Prostate gland (tissue), 2 donors: ENCODE measurements at regions not wholly inside any gene's neighbourhood (a gene's known extent, or its start where the extent isn't known, plus 50 kb on each side); places are given as distances from the start of the nearest gene placed in this dataset.

ENCODE experiments used
- CTCF ChIP-seq, 4 experiments: fragments of 200-600 bp in 2 of 4; fragments of 450-650 bp in 2 of 4; sonication (generic) in 2 of 4; IDR thresholded peaks; 1 replicate in 3 of 4; 2 replicates in 1 of 4; pipeline ENCODE4 v1.5.1; 2016 to 2019; ENCODE audit warnings: antibody characterized with exemption in 4 of 4, mild to moderate bottlenecking in 2 of 4, moderate library complexity in 2 of 4
- POLR2A ChIP-seq: fragments of 450-650 bp; IDR thresholded peaks from one replicate; pipeline ENCODE4 v1.6.1; 2016; ENCODE audit warnings: antibody characterized with exemption, mild to moderate bottlenecking
- POLR2AphosphoS5 ChIP-seq: sonication (generic); formaldehyde crosslinking; IDR thresholded peaks from one replicate; pipeline ENCODE4 v1.6.1; 2017; ENCODE audit warnings: antibody characterized with exemption

GRCh38 chr15:59918994-59919951 lies 84.8 kb upstream of the FOXB1 start:
- TF ChIP-seq POLR2AphosphoS5 (no peak), POLR2A (no peak), CTCF (IDR thresholded peaks at IDR 0.05) (no peak)
